ENCODE measurements at regions not wholly inside any gene's neighbourhood (a gene's known extent, or its start where the extent isn't known, plus 50 kb on each side); places are given as distances from the start of the nearest gene placed in this dataset.

DNA sequence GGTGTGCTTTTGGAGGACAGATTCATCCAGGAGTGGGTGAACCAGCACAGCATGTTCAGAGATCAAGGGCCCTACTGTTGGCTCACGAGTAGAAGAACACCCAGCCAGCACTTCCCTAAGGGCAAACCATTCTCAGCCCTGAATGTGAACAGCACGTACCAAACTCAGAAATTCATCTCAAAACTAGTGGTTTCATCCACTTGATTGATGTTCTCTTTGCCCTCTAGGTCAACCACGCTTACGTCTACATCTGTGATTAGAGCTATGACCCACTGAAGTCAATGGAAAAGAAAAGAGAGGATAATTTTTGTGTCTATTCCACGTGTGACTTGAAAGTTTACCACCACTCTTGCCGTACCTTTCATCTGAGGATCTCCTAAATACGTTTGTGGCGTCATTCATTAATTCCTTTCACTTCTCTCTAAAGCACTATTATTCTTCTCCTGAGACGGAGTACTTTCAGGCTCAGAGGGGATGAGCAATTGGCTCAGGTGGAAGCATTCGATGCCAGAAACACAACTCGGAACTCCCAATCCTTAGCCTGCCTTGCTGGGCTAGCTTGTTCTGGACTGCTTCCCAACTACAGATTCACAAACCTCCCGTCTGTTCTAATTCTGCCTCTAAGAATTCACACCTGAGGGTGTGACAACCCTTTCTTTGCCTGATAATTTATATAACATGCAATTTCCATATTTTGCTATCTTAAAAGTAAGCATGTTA is 57.3 kb upstream of the HIVEP3 start:
- TF ChIP-seq, protein P1, sequence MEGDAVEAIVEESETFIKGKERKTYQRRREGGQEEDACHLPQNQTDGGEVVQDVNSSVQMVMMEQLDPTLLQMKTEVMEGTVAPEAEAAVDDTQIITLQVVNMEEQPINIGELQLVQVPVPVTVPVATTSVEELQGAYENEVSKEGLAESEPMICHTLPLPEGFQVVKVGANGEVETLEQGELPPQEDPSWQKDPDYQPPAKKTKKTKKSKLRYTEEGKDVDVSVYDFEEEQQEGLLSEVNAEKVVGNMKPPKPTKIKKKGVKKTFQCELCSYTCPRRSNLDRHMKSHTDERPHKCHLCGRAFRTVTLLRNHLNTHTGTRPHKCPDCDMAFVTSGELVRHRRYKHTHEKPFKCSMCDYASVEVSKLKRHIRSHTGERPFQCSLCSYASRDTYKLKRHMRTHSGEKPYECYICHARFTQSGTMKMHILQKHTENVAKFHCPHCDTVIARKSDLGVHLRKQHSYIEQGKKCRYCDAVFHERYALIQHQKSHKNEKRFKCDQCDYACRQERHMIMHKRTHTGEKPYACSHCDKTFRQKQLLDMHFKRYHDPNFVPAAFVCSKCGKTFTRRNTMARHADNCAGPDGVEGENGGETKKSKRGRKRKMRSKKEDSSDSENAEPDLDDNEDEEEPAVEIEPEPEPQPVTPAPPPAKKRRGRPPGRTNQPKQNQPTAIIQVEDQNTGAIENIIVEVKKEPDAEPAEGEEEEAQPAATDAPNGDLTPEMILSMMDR (tag by site-specific recombination; IDR thresholded peaks at IDR 0.05), result no peak
- no peak for TF ChIP-seq GLI4 (tag by site-specific recombination; IDR thresholded peaks at IDR 0.05)
- no peak for TF ChIP-seq ZFP69B (tag by site-specific recombination; IDR thresholded peaks at IDR 0.05)
